SK-N-MC (cell line): ENCODE measurements at regions not wholly inside any gene's neighbourhood (a gene's known extent, or its start where the extent isn't known, plus 50 kb on each side); places are given as distances from the start of the nearest gene placed in this dataset.
"Not testable (repeated sequence)": the region's sequence is repeated elsewhere in the genome, so short reads cannot be mapped to it uniquely, and the experiment has no call there.

Experiments used
- EZH2 ChIP-seq: fragments of 200-600 bp; sonication (generic); IDR thresholded peaks from one replicate; pipeline ENCODE4 v1.6.1; 2017; ENCODE audit warnings: antibody characterized with exemption
- POLR2AphosphoS5 ChIP-seq: IDR thresholded peaks from 2 replicates; pipeline ENCODE4 v1.6.1; 2012; ENCODE audit warnings: mild to moderate bottlenecking, low read depth, low read length, borderline replicate concordance

- TF ChIP-seq EZH2, POLR2AphosphoS5: not testable (repeated sequence)
Measured at GRCh38 chr4:118474771-118475170, 122.0 kb upstream of the PRSS12 start.
